ENCODE measurements at regions not wholly inside any gene's neighbourhood (a gene's known extent, or its start where the extent isn't known, plus 50 kb on each side); places are given as distances from the start of the nearest gene placed in this dataset.

GRCh38 chr2:11008773-11009172 lies 97.0 kb downstream of the KCNF1 start:
- TF ChIP-seq EP300 (IDR thresholded peaks at IDR 0.05) (no peak), CTCF (IDR thresholded peaks at IDR 0.05) (no peak)

Data from gastroesophageal sphincter (tissue), 3 donors.